NCI-H2029 (cell line): ENCODE measurements at regions not wholly inside any gene's neighbourhood (a gene's known extent, or its start where the extent isn't known, plus 50 kb on each side); places are given as distances from the start of the nearest gene placed in this dataset.
A peak's percentile ranks its signal among the peaks of the same experiment; 100 is the strongest.
"Not testable (repeated sequence)": the region's sequence is repeated elsewhere in the genome, so short reads cannot be mapped to it uniquely, and the experiment has no call there.

ENCODE experiments used
- DNase-seq: peaks from one replicate; lab custom pipeline; 2025; lab: John Stamatoyannopoulos, UW

- no peak for DNase-seq
Measured at GRCh38 chr12:126451809-126452208, 1386.6 kb downstream of the AACS start.

GRCh38 chr12:126452686-126453085 lies 1387.5 kb downstream of the AACS start:
- DNase-seq, result not testable (repeated sequence)

- peak; percentile 20 for DNase-seq
Measured at GRCh38 chr12:126454581-126454980, 1389.3 kb downstream of the AACS start.

- no peak for DNase-seq
Measured at GRCh38 chr12:126457776-126458175, 1392.5 kb downstream of the AACS start.

- DNase-seq, result no peak
Measured at GRCh38 chr12:126464153-126464552, 1398.9 kb downstream of the AACS start.

GRCh38 chr12:126469211-126469610 lies 1404.0 kb downstream of the AACS start:
- no peak for DNase-seq

- DNase-seq, result no peak
Measured at GRCh38 chr12:126474703-126475102, 1409.5 kb downstream of the AACS start.

- DNase-seq, result no peak
Measured at GRCh38 chr12:126480451-126480850, 1415.2 kb downstream of the AACS start.

GRCh38 chr12:126481688-126482087 lies 1416.5 kb downstream of the AACS start:
- DNase-seq, result no peak

- DNase-seq, result no peak
Measured at GRCh38 chr12:126482238-126482889, 1417.1 kb downstream of the AACS start.

GRCh38 chr12:126483145-126484068 lies 1418.2 kb downstream of the AACS start:
- no peak for DNase-seq

GRCh38 chr12:126487431-126487980 lies 1422.3 kb downstream of the AACS start:
- no peak for DNase-seq

- DNase-seq, result no peak
Measured at GRCh38 chr12:126488806-126489205, 1423.6 kb downstream of the AACS start.

GRCh38 chr12:126492181-126492580 lies 1426.9 kb downstream of the AACS start:
- no peak for DNase-seq

- no peak for DNase-seq
Measured at GRCh38 chr12:126493366-126494108, 1428.3 kb downstream of the AACS start.

- no peak for DNase-seq
Measured at GRCh38 chr12:126496201-126496600, 1431.0 kb downstream of the AACS start.

- no peak for DNase-seq
Measured at GRCh38 chr12:126506426-126507182, 1441.4 kb downstream of the AACS start.

- no peak for DNase-seq
Measured at GRCh38 chr12:126507231-126507630, 1442.0 kb downstream of the AACS start.

- no peak for DNase-seq
Measured at GRCh38 chr12:126509572-126509971, 1444.3 kb downstream of the AACS start.

GRCh38 chr12:126510630-126511029 lies 1445.4 kb downstream of the AACS start:
- DNase-seq, result no peak
